BLaER1 treated with 17β-estradiol and CSF1 and Interleukin-3, amounts not matched to agents 10 nM and 100 nM (cell line): ENCODE measurements at regions not wholly inside any gene's neighbourhood (a gene's known extent, or its start where the extent isn't known, plus 50 kb on each side); places are given as distances from the start of the nearest gene placed in this dataset.

Source experiments
- H3K27ac ChIP-seq, 11 experiments: shearing (Covaris generic); formaldehyde crosslinking; 2 replicates each; pipeline ENCODE4 v1.8.1; 2022
- H3K27me3 ChIP-seq, 11 experiments: shearing (Covaris generic); formaldehyde crosslinking; 2 replicates each; pipeline ENCODE4 v1.8.1; 2022
- H3K36me3 ChIP-seq, 11 experiments: shearing (Covaris generic); formaldehyde crosslinking; 2 replicates each; pipeline ENCODE4 v1.8.1; 2022
- H3K4me1 ChIP-seq, 10 experiments: shearing (Covaris generic); formaldehyde crosslinking; 2 replicates each; pipeline ENCODE4 v1.8.1; 2022
- H3K4me2 ChIP-seq, 11 experiments: shearing (Covaris generic); formaldehyde crosslinking; 2 replicates each; pipeline ENCODE4 v1.8.1; 2022
- H3K4me3 ChIP-seq, 10 experiments: shearing (Covaris generic); formaldehyde crosslinking; 2 replicates each; pipeline ENCODE4 v1.8.1; 2022
- H3K9ac ChIP-seq, 11 experiments: shearing (Covaris generic); formaldehyde crosslinking; 2 replicates each; pipeline ENCODE4 v1.8.1; 2022
- H3K9me3 ChIP-seq, 11 experiments: shearing (Covaris generic); formaldehyde crosslinking; replicated peaks in 1 of 11; 2 replicates each; pipeline ENCODE4 v1.8.1; 2022
- H4K20me1 ChIP-seq, 11 experiments: shearing (Covaris generic); formaldehyde crosslinking; 2 replicates each; pipeline ENCODE4 v1.8.1; 2022
- Cebpa-rat ChIP-seq, 11 experiments: shearing (Covaris generic); IDR thresholded peaks; 2 replicates each; pipeline ENCODE4 v1.8.1; 2022

- Histone ChIP-seq H3K4me3 (no peak overlapping the region), H3K27ac (no peak overlapping the region), H3K9ac (no peak overlapping the region), H3K9me3 (peaks cover 0 to 7% (median 0%) of the 10 kb centered on the region in 11 experiments; a peak in 3 of 22 replicates), H3K36me3 (no peaks in the 10 kb centered on the region), H3K4me1 (peaks cover 0 to 8% (median 0%) of the 10 kb centered on the region in 10 experiments; a peak in 2 of 20 replicates), H3K27me3 (peaks cover 38 to 82% (median 72%) of the 10 kb centered on the region in 11 experiments), H3K4me2 (no peak overlapping the region), H4K20me1 (no peaks in the 10 kb centered on the region)
- no peak for TF ChIP-seq Cebpa-rat (IDR thresholded peaks at IDR 0.05)
These were observed 59.4 kb upstream of the PPP4R3C start for GRCh38 chrX:27522500-27522899.

GRCh38 chrX:27519226-27519625 is 56.1 kb upstream of the PPP4R3C start:
- H3K4me1 ChIP-seq, result peaks cover 0 to 8% (median 0%) of the 10 kb centered on the region in 10 experiments; a peak in 2 of 20 replicates
- H3K9ac ChIP-seq, result no peak overlapping the region
- H3K27ac ChIP-seq, result no peak overlapping the region
- H3K4me2 ChIP-seq, result peak overlapping the region in 2 of 11 experiments; percentile 23 to 44; a peak in 1 of 22 replicates
- H3K27me3 ChIP-seq, result peaks cover 57 to 94% (median 90%) of the 10 kb centered on the region in 11 experiments
- no peaks in the 10 kb centered on the region for H4K20me1 ChIP-seq
- H3K4me3 ChIP-seq, result no peak overlapping the region
- no peak; a peak in 1 of 22 replicates for TF ChIP-seq Cebpa-rat (IDR thresholded peaks at IDR 0.05)
- no peaks in the 10 kb centered on the region for H3K9me3 ChIP-seq
- no peaks in the 10 kb centered on the region for H3K36me3 ChIP-seq
